Putamen (tissue), 1 donor: ENCODE measurements at regions not wholly inside any gene's neighbourhood (a gene's known extent, or its start where the extent isn't known, plus 50 kb on each side); places are given as distances from the start of the nearest gene placed in this dataset.
"Not testable (repeated sequence)": the region's sequence is repeated elsewhere in the genome, so short reads cannot be mapped to it uniquely, and the experiment has no call there.

ENCODE experiments used
- DNase-seq: peaks from one replicate; pipeline ENCODE4 v3.0.0-alpha.2; 2016; ENCODE audit warnings: low spot score

GRCh38 chr1:273772-274171, 177.7 kb downstream of the OR4F29 start:
- DNase-seq: not testable (repeated sequence)

- peak; percentile 8 for DNase-seq
Observed at GRCh38 chr1:267815-268214, 183.7 kb downstream of the OR4F29 start.
